Coronary artery (tissue), 2 donors: ENCODE measurements at regions not wholly inside any gene's neighbourhood (a gene's known extent, or its start where the extent isn't known, plus 50 kb on each side); places are given as distances from the start of the nearest gene placed in this dataset.

Source experiments
- DNase-seq: peaks from one replicate; pipeline ENCODE4 v3.0.0-alpha.2; 2017; ENCODE audit warnings: low spot score
- H3K27ac ChIP-seq, 2 donors: fragments of 200-600 bp; sonication (generic); one replicate each; pipeline ENCODE4 v1.5.1; 2016 to 2019
- H3K4me3 ChIP-seq: fragments of 200-600 bp; sonication (generic); 2 replicates; pipeline ENCODE4 v1.5.1; 2016; ENCODE audit warnings: mild to moderate bottlenecking, moderate library complexity
- CTCF ChIP-seq: fragments of 200-600 bp; sonication (generic); IDR thresholded peaks from one replicate; pipeline ENCODE4 v1.5.1; 2019; ENCODE audit warnings: antibody characterized with exemption

GRCh38 chr13:44627441-44627840 lies 51.3 kb upstream of the TSC22D1 start:
- no peak overlapping the region for H3K27ac ChIP-seq
- TF ChIP-seq CTCF, result no peak
- DNase-seq, result no peak
- no peak overlapping the region for H3K4me3 ChIP-seq

GRCh38 chr13:44626176-44626575 lies 50.0 kb upstream of the TSC22D1 start:
- DNase-seq, result no peak
- Histone ChIP-seq H3K27ac (no peak overlapping the region), H3K4me3 (no peak overlapping the region)
- no peak for TF ChIP-seq CTCF
